Mammary epithelial cell (primary cell): ENCODE measurements at regions not wholly inside any gene's neighbourhood (a gene's known extent, or its start where the extent isn't known, plus 50 kb on each side); places are given as distances from the start of the nearest gene placed in this dataset.

ENCODE experiments used
- CTCF ChIP-seq, 2 donors: IDR thresholded peaks in 1 of 2; conservative IDR thresholded peaks in 1 of 2; 2 replicates each; pipeline ENCODE4 v1.5.1; 2011 to 2012; ENCODE audit warnings: inconsistent platforms in 2 of 2, low read length in 2 of 2, mild to moderate bottlenecking in 2 of 2, control low read depth in 1 of 2, low read depth in 1 of 2; ENCODE audit not compliant: insufficient read depth in 1 of 2; ENCODE audit errors: extremely low read depth in 1 of 2
- EZH2 ChIP-seq: IDR thresholded peaks from 2 replicates; pipeline ENCODE4 v1.6.1; 2012; ENCODE audit warnings: low read length, inconsistent platforms, borderline replicate concordance

GRCh38 chr2:147774805-147775204, 70.0 kb upstream of the ACVR2A start:
- TF ChIP-seq CTCF (conservative IDR thresholded peaks at IDR 0.05 in 1 of 2, IDR thresholded peaks at IDR 0.05 in 1 of 2; ENCODE audit: extremely low read depth in 1 of 2, insufficient read depth in 1 of 2, low read depth in 1 of 2, low read length in 2 of 2) (no peak), EZH2 (no peak)
